Endothelial cell (in vitro differentiated cells): ENCODE measurements at regions not wholly inside any gene's neighbourhood (a gene's known extent, or its start where the extent isn't known, plus 50 kb on each side); places are given as distances from the start of the nearest gene placed in this dataset.
"Not testable (repeated sequence)": the region's sequence is repeated elsewhere in the genome, so short reads cannot be mapped to it uniquely, and the experiment has no call there.

Experiments used
- DNase-seq: peaks from one replicate; pipeline ENCODE4 v3.0.0; 2021; ENCODE audit warnings: low spot score
- H3K27ac Mint-ChIP-seq: one replicate; pipeline ENCODE4 v1.8.0; 2021; ENCODE audit warnings: mixed read lengths, inconsistent platforms; ENCODE audit not compliant: unreplicated experiment
- H3K27me3 Mint-ChIP-seq: one replicate; pipeline ENCODE4 v1.8.0; 2021; ENCODE audit warnings: mild to moderate bottlenecking, moderate library complexity, mixed read lengths, inconsistent platforms; ENCODE audit not compliant: unreplicated experiment
- H3K36me3 Mint-ChIP-seq: one replicate; pipeline ENCODE4 v1.8.0; 2021; ENCODE audit warnings: mild to moderate bottlenecking, low read depth, mixed read lengths, inconsistent platforms; ENCODE audit not compliant: unreplicated experiment
- H3K4me1 Mint-ChIP-seq: one replicate; pipeline ENCODE4 v1.8.0; 2021; ENCODE audit warnings: mild to moderate bottlenecking, mixed read lengths, inconsistent platforms; ENCODE audit not compliant: unreplicated experiment
- H3K4me3 Mint-ChIP-seq: one replicate; pipeline ENCODE4 v1.8.0; 2021; ENCODE audit warnings: mild to moderate bottlenecking, mixed read lengths, inconsistent platforms; ENCODE audit not compliant: unreplicated experiment
- H3K9me3 Mint-ChIP-seq: one replicate; pipeline ENCODE4 v1.8.0; 2021; ENCODE audit warnings: mixed read lengths, inconsistent platforms; ENCODE audit not compliant: unreplicated experiment
- CTCF ChIP-seq: fragments of 200-600 bp; sonication (generic); IDR thresholded peaks from one replicate; pipeline ENCODE4 v1.5.0; 2021; ENCODE audit warnings: antibody characterized with exemption; ENCODE audit not compliant: unreplicated experiment

GRCh38 chr5:7272408-7272965 is 123.5 kb upstream of the ADCY2 start:
- Mint-ChIP-seq H3K36me3 (no peaks in the 10 kb centered on the region), H3K4me3 (no peak overlapping the region), H3K27ac (no peak overlapping the region), H3K4me1 (no peaks in the 10 kb centered on the region), H3K27me3 (no peaks in the 10 kb centered on the region), H3K9me3 (no peaks in the 10 kb centered on the region)
- no peak for TF ChIP-seq CTCF
- no peak for DNase-seq

- Mint-ChIP-seq H3K4me1 (no peaks in the 10 kb centered on the region), H3K36me3 (no peaks in the 10 kb centered on the region), H3K27ac (no peak overlapping the region), H3K9me3 (no peaks in the 10 kb centered on the region), H3K4me3 (no peak overlapping the region), H3K27me3 (no peaks in the 10 kb centered on the region)
- TF ChIP-seq CTCF, result no peak
- DNase-seq, result no peak
Measured at GRCh38 chr5:7274203-7274602, 121.7 kb upstream of the ADCY2 start.

GRCh38 chr5:7289634-7290033 is 106.3 kb upstream of the ADCY2 start:
- H3K36me3 Mint-ChIP-seq, H3K4me3 Mint-ChIP-seq, H3K27ac Mint-ChIP-seq, H3K4me1 Mint-ChIP-seq, H3K27me3 Mint-ChIP-seq, DNase-seq, H3K9me3 Mint-ChIP-seq: not testable (repeated sequence)

- not testable (repeated sequence) for H3K4me1 Mint-ChIP-seq, H3K36me3 Mint-ChIP-seq, DNase-seq, H3K27ac Mint-ChIP-seq, H3K27me3 Mint-ChIP-seq, H3K9me3 Mint-ChIP-seq, H3K4me3 Mint-ChIP-seq
Measured at GRCh38 chr5:7297821-7298220, 98.1 kb upstream of the ADCY2 start.

- not testable (repeated sequence) for H3K4me3 Mint-ChIP-seq, H3K36me3 Mint-ChIP-seq, H3K4me1 Mint-ChIP-seq, H3K27me3 Mint-ChIP-seq, H3K27ac Mint-ChIP-seq, DNase-seq, H3K9me3 Mint-ChIP-seq
Measured at GRCh38 chr5:7299731-7300130, 96.2 kb upstream of the ADCY2 start.

- H3K9me3 Mint-ChIP-seq, H3K4me3 Mint-ChIP-seq, H3K36me3 Mint-ChIP-seq, H3K4me1 Mint-ChIP-seq, H3K27ac Mint-ChIP-seq, H3K27me3 Mint-ChIP-seq, DNase-seq: not testable (repeated sequence)
Measured at GRCh38 chr5:7305000-7305674, 90.8 kb upstream of the ADCY2 start.

GRCh38 chr5:7306556-7306955 is 89.4 kb upstream of the ADCY2 start:
- not testable (repeated sequence) for H3K27ac Mint-ChIP-seq, H3K36me3 Mint-ChIP-seq, H3K9me3 Mint-ChIP-seq, DNase-seq, H3K4me1 Mint-ChIP-seq, H3K4me3 Mint-ChIP-seq, H3K27me3 Mint-ChIP-seq

- not testable (repeated sequence) for H3K9me3 Mint-ChIP-seq, H3K27ac Mint-ChIP-seq, DNase-seq, H3K4me1 Mint-ChIP-seq, H3K27me3 Mint-ChIP-seq, H3K36me3 Mint-ChIP-seq, H3K4me3 Mint-ChIP-seq
Measured at GRCh38 chr5:7307709-7308108, 88.2 kb upstream of the ADCY2 start.

GRCh38 chr5:7309715-7310114 is 86.2 kb upstream of the ADCY2 start:
- not testable (repeated sequence) for H3K27ac Mint-ChIP-seq, H3K4me1 Mint-ChIP-seq, H3K9me3 Mint-ChIP-seq, H3K36me3 Mint-ChIP-seq, H3K27me3 Mint-ChIP-seq, DNase-seq, H3K4me3 Mint-ChIP-seq

- H3K27ac Mint-ChIP-seq, H3K4me3 Mint-ChIP-seq, H3K27me3 Mint-ChIP-seq, H3K4me1 Mint-ChIP-seq, H3K36me3 Mint-ChIP-seq, DNase-seq, H3K9me3 Mint-ChIP-seq: not testable (repeated sequence)
Measured at GRCh38 chr5:7310656-7311055, 85.3 kb upstream of the ADCY2 start.
